ENCODE measurements at regions not wholly inside any gene's neighbourhood (a gene's known extent, or its start where the extent isn't known, plus 50 kb on each side); places are given as distances from the start of the nearest gene placed in this dataset.

- DNase-seq (ENCODE audit: low read depth), result no peak
- TF ChIP-seq CTCF (IDR thresholded peaks at IDR 0.05; ENCODE audit: control insufficient read depth, insufficient read depth, low read depth, low read length, missing control alignments), result no peak
- no peak overlapping the region for H3K4me3 ChIP-seq (ENCODE audit: control insufficient read depth, low read depth, low read length)
These were observed 949.8 kb downstream of the NLGN4X start for GRCh38 chrX:5278908-5279307.

GRCh38 chrX:5265324-5265850 is 963.3 kb downstream of the NLGN4X start:
- DNase-seq (ENCODE audit: low read depth), result no peak
- TF ChIP-seq CTCF (IDR thresholded peaks at IDR 0.05; ENCODE audit: control insufficient read depth, insufficient read depth, low read depth, low read length, missing control alignments), result no peak
- no peak overlapping the region for H3K4me3 ChIP-seq (ENCODE audit: control insufficient read depth, low read depth, low read length)

- DNase-seq (ENCODE audit: low read depth), result no peak
- no peak overlapping the region for H3K4me3 ChIP-seq (ENCODE audit: control insufficient read depth, low read depth, low read length)
- TF ChIP-seq CTCF (IDR thresholded peaks at IDR 0.05; ENCODE audit: control insufficient read depth, insufficient read depth, low read depth, low read length, missing control alignments), result no peak
These were observed 978.6 kb downstream of the NLGN4X start for GRCh38 chrX:5250106-5250505.

GRCh38 chrX:5242091-5242790 is 986.4 kb downstream of the NLGN4X start:
- no peak overlapping the region for H3K4me3 ChIP-seq (ENCODE audit: control insufficient read depth, low read depth, low read length)
- no peak for DNase-seq (ENCODE audit: low read depth)
- TF ChIP-seq CTCF (IDR thresholded peaks at IDR 0.05; ENCODE audit: control insufficient read depth, insufficient read depth, low read depth, low read length, missing control alignments), result no peak

GRCh38 chrX:5236749-5237148 is 991.9 kb downstream of the NLGN4X start:
- H3K4me3 ChIP-seq (ENCODE audit: control insufficient read depth, low read depth, low read length), result no peak overlapping the region
- no peak for DNase-seq (ENCODE audit: low read depth)
- TF ChIP-seq CTCF (IDR thresholded peaks at IDR 0.05; ENCODE audit: control insufficient read depth, insufficient read depth, low read depth, low read length, missing control alignments), result no peak

GRCh38 chrX:5236096-5236495 is 992.6 kb downstream of the NLGN4X start:
- no peak for TF ChIP-seq CTCF (IDR thresholded peaks at IDR 0.05; ENCODE audit: control insufficient read depth, insufficient read depth, low read depth, low read length, missing control alignments)
- no peak for DNase-seq (ENCODE audit: low read depth)
- H3K4me3 ChIP-seq (ENCODE audit: control insufficient read depth, low read depth, low read length), result no peak overlapping the region
